ENCODE measurements at regions not wholly inside any gene's neighbourhood (a gene's known extent, or its start where the extent isn't known, plus 50 kb on each side); places are given as distances from the start of the nearest gene placed in this dataset.
A peak's percentile ranks its signal among the peaks of the same experiment; 100 is the strongest.

DNA sequence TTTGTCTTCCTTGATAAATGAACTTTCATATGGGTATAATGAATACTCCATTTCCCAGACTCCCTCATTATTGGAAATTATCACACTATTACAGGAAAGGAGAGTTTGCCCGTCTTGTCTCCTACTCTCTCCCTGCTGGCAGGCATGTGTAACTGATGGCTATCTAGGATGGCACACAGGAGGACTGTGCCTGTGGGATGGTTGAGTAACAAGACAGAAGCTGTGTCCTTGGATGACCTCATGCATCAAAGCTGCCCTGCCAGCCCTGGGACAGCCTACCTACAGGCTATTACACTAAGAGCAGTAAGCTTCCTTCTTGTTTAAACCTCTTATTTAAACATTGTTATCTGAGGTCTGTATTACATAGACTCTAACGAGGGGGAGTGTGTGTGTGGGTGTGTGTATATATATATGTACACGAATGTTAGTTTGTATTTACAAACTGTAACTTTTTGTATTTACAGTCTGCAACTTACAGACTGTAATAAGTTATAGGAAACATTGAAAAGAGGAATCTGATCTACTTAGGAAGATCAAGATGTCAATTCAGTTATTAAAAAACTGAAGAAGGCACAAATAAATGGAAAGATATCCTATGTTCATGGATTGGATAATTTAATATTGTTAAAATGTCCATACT, 247.6 kb upstream of the ACO1 start (continued):
- TF ChIP-seq HOXA3 (CRISPR knock-in tag; IDR thresholded peaks at IDR 0.05) (peak; percentile 82), TARDBP (CRISPR knock-in tag; IDR thresholded peaks at IDR 0.05) (peak; percentile 87), ZNF362 (CRISPR knock-in tag; IDR thresholded peaks at IDR 0.05; ENCODE audit: borderline replicate concordance) (peak; percentile 83; the same call in 1 of the 2 replicates), IKZF1 (IDR thresholded peaks at IDR 0.05) (no peak), GABPB1 (CRISPR knock-in tag; IDR thresholded peaks at IDR 0.05) (no peak; the same call in 1 of the 2 replicates), SMARCC2 (IDR thresholded peaks at IDR 0.05) (no peak), NFIB (CRISPR knock-in tag; IDR thresholded peaks at IDR 0.05; ENCODE audit: borderline replicate concordance) (no peak), KLF13 (CRISPR knock-in tag; IDR thresholded peaks at IDR 0.05) (no peak), HOXA5 (CRISPR knock-in tag; IDR thresholded peaks at IDR 0.05) (no peak; the same call in 1 of the 2 replicates), USF2 (IDR thresholded peaks at IDR 0.05; ENCODE audit: low read depth, low read length) (no peak), USF2 (CRISPR knock-in tag; IDR thresholded peaks at IDR 0.05; ENCODE audit: borderline replicate concordance) (no peak), ZNF710 (CRISPR knock-in tag; IDR thresholded peaks at IDR 0.05; ENCODE audit: borderline replicate concordance) (peak; percentile 23; the same call in 1 of the 2 replicates), ZSCAN29 (CRISPR knock-in tag; conservative IDR thresholded peaks at IDR 0.05) (no peak), CHD4 (IDR thresholded peaks at IDR 0.05; ENCODE audit: borderline replicate concordance, low read length) (peak; percentile 71; the same call in 1 of the 2 replicates), PTBP1 (IDR thresholded peaks at IDR 0.05; ENCODE audit: low read depth, low read length, poor library complexity, severe bottlenecking) (no peak), CEBPB (IDR thresholded peaks at IDR 0.05; ENCODE audit: borderline replicate concordance, low read depth, low read length) (peak; percentile 96), HIC2 (CRISPR knock-in tag; IDR thresholded peaks at IDR 0.05; ENCODE audit: low read depth) (peak; percentile 93), ZNF414 (CRISPR knock-in tag; IDR thresholded peaks at IDR 0.05) (0 out of 2 replicates have a peak, but pooled peaks have one; percentile 77), POLR2G (IDR thresholded peaks at IDR 0.05; ENCODE audit: low read depth, low read length) (no peak), ZNF768 (CRISPR knock-in tag; IDR thresholded peaks at IDR 0.05) (no peak), PAX8 (CRISPR knock-in tag; IDR thresholded peaks at IDR 0.05; ENCODE audit: borderline replicate concordance) (no peak), CBFB (CRISPR knock-in tag; IDR thresholded peaks at IDR 0.05) (0 out of 2 replicates have a peak, but pooled peaks have one; percentile 42)
